ENCODE measurements at regions not wholly inside any gene's neighbourhood (a gene's known extent, or its start where the extent isn't known, plus 50 kb on each side); places are given as distances from the start of the nearest gene placed in this dataset.

GRCh38 chr1:87928623-87929022, 599.9 kb downstream of the LMO4 start:
- no peaks in the 10 kb centered on the region for H3K27me3 Mint-ChIP-seq (ENCODE audit: low read depth, poor library complexity)
- H3K4me1 Mint-ChIP-seq, result no peaks in the 10 kb centered on the region
- H3K4me3 Mint-ChIP-seq, result no peak overlapping the region
- DNase-seq, result no peak
- TF ChIP-seq CTCF (IDR thresholded peaks at IDR 0.05), result no peak
- H3K27ac Mint-ChIP-seq, result no peak overlapping the region
- H3K36me3 Mint-ChIP-seq (ENCODE audit: low read depth), result peaks cover 10% of the 10 kb centered on the region
- peaks cover 26% of the 10 kb centered on the region for H3K9me3 Mint-ChIP-seq

- H3K27me3 Mint-ChIP-seq (ENCODE audit: low read depth, poor library complexity), result no peaks in the 10 kb centered on the region
- peaks cover 26% of the 10 kb centered on the region for H3K9me3 Mint-ChIP-seq
- no peak overlapping the region for H3K4me3 Mint-ChIP-seq
- DNase-seq, result no peak
- H3K27ac Mint-ChIP-seq, result no peak overlapping the region
- TF ChIP-seq CTCF (IDR thresholded peaks at IDR 0.05), result no peak
- peaks cover 5% of the 10 kb centered on the region for H3K4me1 Mint-ChIP-seq
- H3K36me3 Mint-ChIP-seq (ENCODE audit: low read depth), result peaks cover 10% of the 10 kb centered on the region
Measured at GRCh38 chr1:87929906-87930305, 601.2 kb downstream of the LMO4 start.

GRCh38 chr1:87930796-87931195, 602.1 kb downstream of the LMO4 start:
- peaks cover 2% of the 10 kb centered on the region for H3K27me3 Mint-ChIP-seq (ENCODE audit: low read depth, poor library complexity)
- peaks cover 31% of the 10 kb centered on the region for H3K9me3 Mint-ChIP-seq

GRCh38 chr1:87933171-87933570, 604.5 kb downstream of the LMO4 start:
- peaks cover 5% of the 10 kb centered on the region for H3K4me1 Mint-ChIP-seq
- no peak overlapping the region for H3K27ac Mint-ChIP-seq
- H3K36me3 Mint-ChIP-seq (ENCODE audit: low read depth), result peaks cover 10% of the 10 kb centered on the region
- DNase-seq, result no peak
- H3K9me3 Mint-ChIP-seq, result peaks cover 31% of the 10 kb centered on the region
- no peak for TF ChIP-seq CTCF (IDR thresholded peaks at IDR 0.05)
- H3K4me3 Mint-ChIP-seq, result no peak overlapping the region
- H3K27me3 Mint-ChIP-seq (ENCODE audit: low read depth, poor library complexity), result peaks cover 2% of the 10 kb centered on the region

More at GRCh38 chr1:87930796-87931195, 602.1 kb downstream of the LMO4 start:
- Mint-ChIP-seq H3K4me3 (no peak overlapping the region), H3K4me1 (peaks cover 5% of the 10 kb centered on the region), H3K27ac (no peak overlapping the region), H3K36me3 (ENCODE audit: low read depth) (peaks cover 10% of the 10 kb centered on the region)
- TF ChIP-seq CTCF (IDR thresholded peaks at IDR 0.05), result no peak
- DNase-seq, result no peak

- peaks cover 15% of the 10 kb centered on the region for H3K4me1 Mint-ChIP-seq
- H3K36me3 Mint-ChIP-seq (ENCODE audit: low read depth), result peaks cover 10% of the 10 kb centered on the region
- H3K27me3 Mint-ChIP-seq (ENCODE audit: low read depth, poor library complexity), result peaks cover 2% of the 10 kb centered on the region
- H3K4me3 Mint-ChIP-seq, result no peak overlapping the region
- H3K27ac Mint-ChIP-seq, result no peak overlapping the region
- DNase-seq, result no peak
- TF ChIP-seq CTCF (IDR thresholded peaks at IDR 0.05), result no peak
- H3K9me3 Mint-ChIP-seq, result peaks cover 21% of the 10 kb centered on the region
Measured at GRCh38 chr1:87935130-87935529, 606.5 kb downstream of the LMO4 start.

- Mint-ChIP-seq H3K27ac (no peak overlapping the region), H3K4me3 (no peak overlapping the region), H3K9me3 (peaks cover 4% of the 10 kb centered on the region), H3K4me1 (peaks cover 42% of the 10 kb centered on the region), H3K36me3 (ENCODE audit: low read depth) (no peaks in the 10 kb centered on the region), H3K27me3 (ENCODE audit: low read depth, poor library complexity) (peaks cover 2% of the 10 kb centered on the region)
- no peak for DNase-seq
- TF ChIP-seq CTCF (IDR thresholded peaks at IDR 0.05), result no peak
Measured at GRCh38 chr1:87937831-87938395, 609.2 kb downstream of the LMO4 start.
